Muscle of leg (tissue), 3 donors: ENCODE measurements at regions not wholly inside any gene's neighbourhood (a gene's known extent, or its start where the extent isn't known, plus 50 kb on each side); places are given as distances from the start of the nearest gene placed in this dataset.

Source experiments
- DNase-seq: peaks from one replicate; pipeline ENCODE4 v3.0.0; 2013
- H3K27ac ChIP-seq: one replicate; pipeline ENCODE4 v1.5.1; 2013; ENCODE audit warnings: mild to moderate bottlenecking, low read length, control low read depth
- H3K27me3 ChIP-seq: one replicate; pipeline ENCODE4 v1.6.1; 2013; ENCODE audit warnings: low read length; ENCODE audit not compliant: control insufficient read depth, insufficient read depth
- H3K36me3 ChIP-seq: one replicate; pipeline ENCODE4 v1.6.1; 2013; ENCODE audit warnings: low read length; ENCODE audit not compliant: control insufficient read depth, insufficient read depth
- H3K4me1 ChIP-seq: one replicate; pipeline ENCODE4 v1.6.1; 2013; ENCODE audit warnings: low read length; ENCODE audit not compliant: control insufficient read depth, insufficient read depth
- H3K4me3 ChIP-seq: one replicate; pipeline ENCODE4 v1.5.1; 2013; ENCODE audit warnings: low read length, control low read depth
- H3K9me3 ChIP-seq: replicated peaks from 2 replicates; pipeline ENCODE4 v1.6.1; 2013; ENCODE audit warnings: low read depth, low read length; ENCODE audit not compliant: control insufficient read depth
- WGBS: methylation state at CpG from one replicate; pipeline ENCODE4 v1.1.5; 2013; ENCODE audit warnings: missing lambda C conversion rate; ENCODE audit not compliant: insufficient coverage; 5-methylcytosine and 5-hydroxymethylcytosine counted together

GRCh38 chr22:33221568-33221967 is 163.4 kb upstream of the SYN3 start:
- Histone ChIP-seq H3K9me3 (no peaks in the 10 kb centered on the region), H3K4me1 (peaks cover 5% of the 10 kb centered on the region), H3K4me3 (no peak overlapping the region), H3K27ac (no peak overlapping the region), H3K36me3 (no peaks in the 10 kb centered on the region), H3K27me3 (peaks cover 4% of the 10 kb centered on the region)
- WGBS = 38% methylated on average over 2 of the region's 3 CpGs
- peak; percentile 45 for DNase-seq

GRCh38 chr22:33220476-33221080 is 162.4 kb upstream of the SYN3 start:
- 17% methylated on average over 1 of the region's 5 CpGs for WGBS
- H3K4me1 ChIP-seq = peaks cover 5% of the 10 kb centered on the region
- DNase-seq = no peak
- H3K4me3 ChIP-seq = no peak overlapping the region
- H3K27me3 ChIP-seq = peaks cover 4% of the 10 kb centered on the region
- H3K9me3 ChIP-seq = no peaks in the 10 kb centered on the region
- no peak overlapping the region for H3K27ac ChIP-seq
- no peaks in the 10 kb centered on the region for H3K36me3 ChIP-seq

- no peak overlapping the region for H3K27ac ChIP-seq
- no CpG with 5 or more reads among the region's 8 CpGs for WGBS
- peaks cover 4% of the 10 kb centered on the region for H3K27me3 ChIP-seq
- no peak for DNase-seq
- no peaks in the 10 kb centered on the region for H3K36me3 ChIP-seq
- H3K4me1 ChIP-seq = peaks cover 5% of the 10 kb centered on the region
- no peaks in the 10 kb centered on the region for H3K9me3 ChIP-seq
- no peak overlapping the region for H3K4me3 ChIP-seq
These were observed 161.6 kb upstream of the SYN3 start for GRCh38 chr22:33219648-33220384.

GRCh38 chr22:33213383-33214075 is 155.3 kb upstream of the SYN3 start:
- no peak for DNase-seq
- H3K4me1 ChIP-seq = no peaks in the 10 kb centered on the region
- H3K27ac ChIP-seq = no peak overlapping the region
- 79% methylated on average over 7 of the region's 15 CpGs for whole genome bisulfite sequencing
- no peak overlapping the region for H3K4me3 ChIP-seq
- no peaks in the 10 kb centered on the region for H3K36me3 ChIP-seq
- peaks cover 3% of the 10 kb centered on the region for H3K27me3 ChIP-seq
- no peaks in the 10 kb centered on the region for H3K9me3 ChIP-seq

- Histone ChIP-seq H3K4me1 (no peaks in the 10 kb centered on the region), H3K9me3 (no peaks in the 10 kb centered on the region), H3K27me3 (peaks cover 9% of the 10 kb centered on the region), H3K4me3 (no peak overlapping the region), H3K27ac (no peak overlapping the region), H3K36me3 (no peaks in the 10 kb centered on the region)
- 43% methylated on average over 16 of the region's 21 CpGs for WGBS
- peak; percentile 25 for DNase-seq
These were observed 152.0 kb upstream of the SYN3 start for GRCh38 chr22:33209930-33210784.

- WGBS = 0% methylated on average over 1 of the region's 1 CpG
- Histone ChIP-seq H3K27ac (no peak overlapping the region), H3K4me1 (no peaks in the 10 kb centered on the region), H3K9me3 (no peaks in the 10 kb centered on the region), H3K36me3 (no peaks in the 10 kb centered on the region), H3K4me3 (no peak overlapping the region), H3K27me3 (peaks cover 10% of the 10 kb centered on the region)
- no peak for DNase-seq
These were observed 146.2 kb upstream of the SYN3 start for GRCh38 chr22:33204408-33204807.

GRCh38 chr22:33202455-33202854 is 144.3 kb upstream of the SYN3 start:
- Histone ChIP-seq H3K9me3 (no peaks in the 10 kb centered on the region), H3K4me3 (no peak overlapping the region), H3K4me1 (no peaks in the 10 kb centered on the region), H3K27me3 (peaks cover 8% of the 10 kb centered on the region), H3K36me3 (no peaks in the 10 kb centered on the region), H3K27ac (no peak overlapping the region)
- WGBS = no CpG with 5 or more reads among the region's 1 CpG
- no peak for DNase-seq

GRCh38 chr22:33194529-33195077 is 136.4 kb upstream of the SYN3 start:
- Histone ChIP-seq H3K4me1 (no peaks in the 10 kb centered on the region), H3K27ac (no peak overlapping the region), H3K9me3 (no peaks in the 10 kb centered on the region), H3K27me3 (no peaks in the 10 kb centered on the region), H3K4me3 (no peak overlapping the region), H3K36me3 (no peaks in the 10 kb centered on the region)
- DNase-seq = no peak
- WGBS = no CpG with 5 or more reads among the region's 3 CpGs

GRCh38 chr22:33192156-33192555 is 134.0 kb upstream of the SYN3 start:
- DNase-seq = no peak
- no peak overlapping the region for H3K4me3 ChIP-seq
- H3K4me1 ChIP-seq = no peaks in the 10 kb centered on the region
- H3K27ac ChIP-seq = no peak overlapping the region
- no CpG with 5 or more reads among the region's 2 CpGs for WGBS
- H3K27me3 ChIP-seq = no peaks in the 10 kb centered on the region
- no peaks in the 10 kb centered on the region for H3K36me3 ChIP-seq
- H3K9me3 ChIP-seq = no peaks in the 10 kb centered on the region
